Heart left ventricle (tissue), 13 donors: ENCODE measurements at regions not wholly inside any gene's neighbourhood (a gene's known extent, or its start where the extent isn't known, plus 50 kb on each side); places are given as distances from the start of the nearest gene placed in this dataset.

Experiments used
- POLR2A ChIP-seq, 2 donors: fragments of 450-650 bp; IDR thresholded peaks; one replicate each; pipeline ENCODE4 v1.6.1; 2017; ENCODE audit warnings: antibody characterized with exemption in 2 of 2, mild to moderate bottlenecking in 2 of 2, moderate library complexity in 2 of 2
- TF ChIP-seq, protein P1 (sequence below), 12 donors: fragments of 200-600 bp; sonication (generic) in 4 of 12; IDR thresholded peaks; one replicate each; pipeline versions ENCODE4 v1.5.0 to v1.8.0; 2018 to 2022; ENCODE audit warnings: antibody characterized with exemption in 12 of 12, mild to moderate bottlenecking in 5 of 12
- donor health status: ischemic (EF 13 %, LVEDD 7.1; RV severe dilation, severe dysfunction).
- donor health status: DM: no; HTN: yes; CAD: no.
- donor health status: DM: no; HTN: no; CAD: no.
- donor health status: ischemic (EF 25% LVEDD 6.9; RV normal size, moderate dysfunction).
- donor health status: ischemic (EF 25% LVEDD 5.7; RV mildly dilated, moderate dysfunction).
- donor health status: ischemic (EF 35%, LVEDD 5.7; RV mildly dilated, moderate dysfunction).
- donor health status: nonischemic (EF 11% LVEDD 7.7; RV severe dilation, severe dysfunction).
- donor health status: DM: yes; HTN: yes; CAD: no.
- donor health status: PGD.
- donor health status: ischemic (EF 29% LVEDD 5.4; RV normal size, mild dysfunction).
- donor health status: nonischemic (EF 23%, LVEDD 6.1; RV moderate dilation, normal function).

DNA sequence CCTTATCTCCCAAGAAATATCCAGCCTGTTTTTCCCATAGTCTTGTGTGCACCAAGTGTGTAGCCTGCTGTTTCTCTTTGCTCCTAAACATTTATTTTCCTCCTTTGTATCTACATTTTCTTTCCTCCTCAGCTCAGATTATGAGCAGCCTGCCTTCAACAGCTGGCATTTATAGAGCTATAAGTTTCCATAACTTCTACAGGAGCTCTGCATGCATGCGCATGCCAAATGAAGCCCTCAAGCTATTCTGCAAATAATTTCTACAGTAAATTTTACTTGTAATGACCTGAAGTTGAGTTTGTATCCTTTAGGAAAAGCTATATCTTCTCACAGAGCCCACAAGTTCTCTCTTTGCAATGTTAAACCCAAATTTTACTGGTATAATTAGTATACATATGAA is 699.5 kb downstream of the CETN3 start:
- TF ChIP-seq, protein P1, sequence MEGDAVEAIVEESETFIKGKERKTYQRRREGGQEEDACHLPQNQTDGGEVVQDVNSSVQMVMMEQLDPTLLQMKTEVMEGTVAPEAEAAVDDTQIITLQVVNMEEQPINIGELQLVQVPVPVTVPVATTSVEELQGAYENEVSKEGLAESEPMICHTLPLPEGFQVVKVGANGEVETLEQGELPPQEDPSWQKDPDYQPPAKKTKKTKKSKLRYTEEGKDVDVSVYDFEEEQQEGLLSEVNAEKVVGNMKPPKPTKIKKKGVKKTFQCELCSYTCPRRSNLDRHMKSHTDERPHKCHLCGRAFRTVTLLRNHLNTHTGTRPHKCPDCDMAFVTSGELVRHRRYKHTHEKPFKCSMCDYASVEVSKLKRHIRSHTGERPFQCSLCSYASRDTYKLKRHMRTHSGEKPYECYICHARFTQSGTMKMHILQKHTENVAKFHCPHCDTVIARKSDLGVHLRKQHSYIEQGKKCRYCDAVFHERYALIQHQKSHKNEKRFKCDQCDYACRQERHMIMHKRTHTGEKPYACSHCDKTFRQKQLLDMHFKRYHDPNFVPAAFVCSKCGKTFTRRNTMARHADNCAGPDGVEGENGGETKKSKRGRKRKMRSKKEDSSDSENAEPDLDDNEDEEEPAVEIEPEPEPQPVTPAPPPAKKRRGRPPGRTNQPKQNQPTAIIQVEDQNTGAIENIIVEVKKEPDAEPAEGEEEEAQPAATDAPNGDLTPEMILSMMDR (IDR thresholded peaks at IDR 0.05), result no peak
- TF ChIP-seq POLR2A (IDR thresholded peaks at IDR 0.05), result no peak
